Heart left ventricle (tissue), 13 donors: ENCODE measurements at regions not wholly inside any gene's neighbourhood (a gene's known extent, or its start where the extent isn't known, plus 50 kb on each side); places are given as distances from the start of the nearest gene placed in this dataset.

Experiments
- POLR2A ChIP-seq, 2 donors: fragments of 450-650 bp; IDR thresholded peaks; one replicate each; pipeline ENCODE4 v1.6.1; 2017; ENCODE audit warnings: antibody characterized with exemption in 2 of 2, mild to moderate bottlenecking in 2 of 2, moderate library complexity in 2 of 2
- TF ChIP-seq, protein P1 (sequence below), 12 donors: fragments of 200-600 bp; sonication (generic) in 4 of 12; IDR thresholded peaks; one replicate each; pipeline versions ENCODE4 v1.5.0 to v1.8.0; 2018 to 2022; ENCODE audit warnings: antibody characterized with exemption in 12 of 12, mild to moderate bottlenecking in 5 of 12
- donor health status: ischemic (EF 13 %, LVEDD 7.1; RV severe dilation, severe dysfunction).
- donor health status: DM: no; HTN: yes; CAD: no.
- donor health status: DM: no; HTN: no; CAD: no.
- donor health status: ischemic (EF 25% LVEDD 6.9; RV normal size, moderate dysfunction).
- donor health status: ischemic (EF 25% LVEDD 5.7; RV mildly dilated, moderate dysfunction).
- donor health status: ischemic (EF 35%, LVEDD 5.7; RV mildly dilated, moderate dysfunction).
- donor health status: nonischemic (EF 11% LVEDD 7.7; RV severe dilation, severe dysfunction).
- donor health status: DM: yes; HTN: yes; CAD: no.
- donor health status: PGD.
- donor health status: ischemic (EF 29% LVEDD 5.4; RV normal size, mild dysfunction).
- donor health status: nonischemic (EF 23%, LVEDD 6.1; RV moderate dilation, normal function).

DNA sequence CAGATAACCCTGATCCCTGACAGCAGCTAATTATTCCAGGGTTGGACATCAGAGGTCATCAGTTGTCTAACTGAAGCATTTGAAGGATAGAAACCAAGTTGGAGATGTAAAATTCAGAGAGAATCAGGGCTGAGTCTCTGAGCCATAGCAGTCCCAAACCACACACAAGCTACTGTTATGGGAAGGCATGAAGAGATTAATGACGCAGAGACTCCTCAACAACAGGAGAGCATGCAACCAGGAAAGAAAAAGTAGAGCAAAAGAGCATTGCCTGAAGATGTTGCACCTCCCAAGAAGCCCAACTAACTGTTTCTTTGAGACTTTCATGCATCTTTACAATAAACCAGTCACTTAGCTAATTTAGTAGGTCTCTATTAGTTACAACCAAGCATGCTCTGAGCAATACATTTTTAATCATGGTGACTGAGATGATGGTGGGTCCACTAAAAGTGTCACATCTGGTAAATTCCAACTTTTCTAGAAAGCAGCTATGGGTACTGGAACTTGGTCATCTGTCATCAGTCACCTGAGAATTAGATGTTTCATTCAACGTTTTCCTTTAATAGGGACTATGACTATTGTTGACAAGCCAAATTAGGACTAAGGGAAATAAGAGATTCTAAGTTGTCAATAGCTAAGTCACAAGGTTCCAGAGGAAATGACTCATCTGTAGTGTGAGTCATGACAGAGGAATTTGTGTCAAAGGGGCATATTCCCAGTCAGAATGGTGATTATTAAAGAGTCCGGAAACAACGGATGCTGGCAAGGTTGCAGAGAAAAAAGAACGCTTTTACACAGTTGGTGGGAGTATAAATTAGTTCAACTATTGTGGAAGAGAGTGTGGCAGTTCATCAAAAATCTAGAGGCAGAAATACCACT is 239.8 kb downstream of the CHD9NB start:
- TF ChIP-seq, protein P1, sequence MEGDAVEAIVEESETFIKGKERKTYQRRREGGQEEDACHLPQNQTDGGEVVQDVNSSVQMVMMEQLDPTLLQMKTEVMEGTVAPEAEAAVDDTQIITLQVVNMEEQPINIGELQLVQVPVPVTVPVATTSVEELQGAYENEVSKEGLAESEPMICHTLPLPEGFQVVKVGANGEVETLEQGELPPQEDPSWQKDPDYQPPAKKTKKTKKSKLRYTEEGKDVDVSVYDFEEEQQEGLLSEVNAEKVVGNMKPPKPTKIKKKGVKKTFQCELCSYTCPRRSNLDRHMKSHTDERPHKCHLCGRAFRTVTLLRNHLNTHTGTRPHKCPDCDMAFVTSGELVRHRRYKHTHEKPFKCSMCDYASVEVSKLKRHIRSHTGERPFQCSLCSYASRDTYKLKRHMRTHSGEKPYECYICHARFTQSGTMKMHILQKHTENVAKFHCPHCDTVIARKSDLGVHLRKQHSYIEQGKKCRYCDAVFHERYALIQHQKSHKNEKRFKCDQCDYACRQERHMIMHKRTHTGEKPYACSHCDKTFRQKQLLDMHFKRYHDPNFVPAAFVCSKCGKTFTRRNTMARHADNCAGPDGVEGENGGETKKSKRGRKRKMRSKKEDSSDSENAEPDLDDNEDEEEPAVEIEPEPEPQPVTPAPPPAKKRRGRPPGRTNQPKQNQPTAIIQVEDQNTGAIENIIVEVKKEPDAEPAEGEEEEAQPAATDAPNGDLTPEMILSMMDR (IDR thresholded peaks at IDR 0.05), result no peak
- TF ChIP-seq POLR2A (IDR thresholded peaks at IDR 0.05), result no peak
